ENCODE measurements at regions not wholly inside any gene's neighbourhood (a gene's known extent, or its start where the extent isn't known, plus 50 kb on each side); places are given as distances from the start of the nearest gene placed in this dataset.

- DNase-seq = no peak
Observed at GRCh38 chr7:84364708-84365107, 170.1 kb upstream of the SEMA3A start.

DNA sequence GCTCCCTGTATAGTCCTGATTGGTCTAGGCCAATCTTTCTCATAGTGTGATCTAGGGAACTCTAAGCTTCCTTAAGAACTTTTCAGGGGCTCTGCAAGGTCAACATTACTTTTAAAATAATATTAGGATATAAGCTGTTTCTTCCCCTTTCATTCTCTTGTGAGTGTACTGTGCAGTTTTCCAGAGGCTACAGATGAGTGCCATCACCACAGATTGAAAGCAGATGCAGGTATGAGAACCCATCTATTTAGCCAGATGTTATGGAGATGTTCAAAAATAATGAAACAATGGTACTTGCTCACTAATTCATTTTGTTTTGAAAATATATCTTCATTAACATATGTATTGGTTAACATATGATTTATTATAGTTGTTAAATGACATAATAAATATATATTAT, 169.2 kb upstream of the SEMA3A start:
- no peak for DNase-seq

DNA sequence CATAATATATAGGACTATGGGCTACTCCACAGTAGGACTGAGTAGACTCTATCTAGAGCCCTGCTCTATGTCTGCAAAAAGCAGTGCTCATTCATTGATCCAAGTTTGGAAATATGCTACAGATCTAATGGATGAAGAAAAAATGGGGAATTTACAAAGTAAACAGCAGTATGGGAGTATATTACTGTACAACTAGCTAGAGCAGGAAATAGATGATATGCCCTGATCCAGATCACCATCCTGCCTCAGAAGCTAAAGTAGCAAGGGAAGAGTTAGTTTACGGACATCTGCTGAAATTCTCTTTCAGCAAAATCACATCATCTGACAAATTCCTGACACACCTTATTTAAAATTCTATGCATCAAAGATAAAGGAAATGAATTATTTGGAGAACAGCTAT, 168.2 kb upstream of the SEMA3A start:
- no peak for DNase-seq

GRCh38 chr7:84362360-84362759, 167.8 kb upstream of the SEMA3A start:
- no peak for DNase-seq

DNA sequence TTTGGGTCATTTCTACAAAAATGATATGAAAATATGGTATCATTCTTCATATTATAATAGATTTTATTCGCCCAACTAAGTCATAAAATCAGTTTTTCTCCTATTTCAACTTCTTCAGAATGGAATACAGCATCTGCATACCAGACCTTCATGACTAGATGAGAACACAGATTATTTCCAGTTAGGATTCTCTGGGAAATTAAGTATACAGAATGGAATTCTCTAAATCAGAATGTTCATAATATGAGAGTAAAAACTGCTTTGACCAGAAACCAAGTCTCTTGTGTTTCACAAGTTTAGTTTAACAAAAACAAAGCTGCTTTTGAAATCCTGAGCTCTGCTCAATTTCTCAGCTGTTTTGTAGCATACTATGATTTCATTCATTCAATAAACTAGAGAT, 160.3 kb upstream of the SEMA3A start:
- DNase-seq = no peak

DNA sequence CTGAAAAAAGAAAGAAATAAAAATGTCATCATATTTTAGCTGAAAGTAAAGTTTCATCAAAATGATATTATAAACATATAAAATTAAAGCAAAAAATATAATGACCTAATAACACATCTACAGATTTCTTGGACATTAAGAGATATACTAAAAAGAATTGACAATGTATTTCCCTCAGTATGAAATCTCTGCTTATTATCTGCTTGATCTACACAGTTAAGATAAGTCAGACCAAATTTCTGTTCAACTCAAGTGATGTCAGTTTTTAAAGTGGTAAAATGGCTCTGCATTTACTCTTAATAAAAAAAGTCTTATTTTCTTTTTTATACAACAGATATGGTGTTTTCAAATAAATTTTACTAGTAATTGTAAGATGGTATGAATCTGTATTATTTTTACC, 159.4 kb upstream of the SEMA3A start:
- no peak for DNase-seq

DNA sequence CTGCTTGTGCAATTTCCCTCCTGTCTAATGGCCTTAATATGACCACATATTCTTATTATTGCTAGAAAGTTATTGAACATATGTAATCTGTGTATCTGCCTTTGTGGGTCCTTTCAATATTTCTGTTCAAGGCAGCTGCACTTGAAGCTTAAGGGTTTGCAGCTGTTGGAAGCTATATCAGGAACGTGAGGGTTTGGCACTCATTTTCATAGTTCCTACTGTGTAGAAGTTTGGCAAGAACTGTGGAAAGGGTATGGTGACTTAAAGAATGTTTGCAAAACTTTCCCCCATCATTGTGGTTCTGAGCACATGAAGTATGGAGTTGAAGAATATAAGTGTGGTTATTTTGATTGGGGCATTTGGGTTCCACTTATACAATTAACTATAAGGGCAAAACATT, 144.7 kb upstream of the SEMA3A start:
- no peak for DNase-seq

DNA sequence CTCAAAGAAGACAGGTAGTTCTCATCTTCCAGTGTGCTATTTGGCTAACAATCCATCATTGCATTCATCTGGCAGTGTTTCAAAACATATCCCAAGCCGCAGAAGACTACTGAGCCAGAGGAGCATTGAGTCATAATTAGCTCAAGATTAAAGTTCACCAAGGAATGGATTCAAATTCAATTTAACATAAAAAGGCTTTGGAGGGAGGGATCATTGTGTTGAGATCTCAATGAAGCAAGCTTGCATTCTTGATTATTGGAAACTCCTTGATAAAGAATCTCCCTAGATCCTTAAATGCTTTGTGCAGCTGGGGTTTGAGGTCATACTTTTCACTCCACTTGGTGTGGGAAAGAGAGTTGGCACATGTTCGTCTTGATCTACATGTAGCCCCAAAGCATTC, 142.8 kb upstream of the SEMA3A start:
- DNase-seq = no peak

- no peak for DNase-seq
Observed at GRCh38 chr7:84336766-84337165, 142.2 kb upstream of the SEMA3A start.

GRCh38 chr7:84336303-84336702, 141.7 kb upstream of the SEMA3A start:
- DNase-seq = no peak

DNA sequence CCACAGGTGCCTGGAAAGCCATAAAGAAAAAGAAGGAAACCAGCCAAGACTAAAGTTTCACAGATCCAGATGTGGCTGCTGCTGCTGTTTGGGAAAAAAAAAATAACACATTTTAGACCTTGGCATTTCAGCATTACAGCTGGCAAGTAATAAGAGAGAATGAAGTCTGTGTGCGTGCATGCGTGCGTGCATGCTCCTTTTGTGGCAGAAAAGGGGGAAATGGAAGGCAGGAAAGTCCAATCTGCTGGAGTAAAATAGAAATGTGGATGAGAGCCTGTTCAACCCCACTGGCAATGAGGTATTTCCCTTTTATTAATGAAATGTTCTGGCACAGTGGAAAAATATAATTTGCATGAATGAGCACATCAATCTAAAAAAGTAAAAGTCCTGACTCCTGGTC, 137.0 kb upstream of the SEMA3A start:
- no peak for DNase-seq

- no peak for DNase-seq
Observed at GRCh38 chr7:84328571-84328970, 134.0 kb upstream of the SEMA3A start.

GRCh38 chr7:84324136-84324630, 129.6 kb upstream of the SEMA3A start:
- DNase-seq = no peak

- no peak for DNase-seq
Observed at GRCh38 chr7:84317536-84317935, 122.9 kb upstream of the SEMA3A start.

DNA sequence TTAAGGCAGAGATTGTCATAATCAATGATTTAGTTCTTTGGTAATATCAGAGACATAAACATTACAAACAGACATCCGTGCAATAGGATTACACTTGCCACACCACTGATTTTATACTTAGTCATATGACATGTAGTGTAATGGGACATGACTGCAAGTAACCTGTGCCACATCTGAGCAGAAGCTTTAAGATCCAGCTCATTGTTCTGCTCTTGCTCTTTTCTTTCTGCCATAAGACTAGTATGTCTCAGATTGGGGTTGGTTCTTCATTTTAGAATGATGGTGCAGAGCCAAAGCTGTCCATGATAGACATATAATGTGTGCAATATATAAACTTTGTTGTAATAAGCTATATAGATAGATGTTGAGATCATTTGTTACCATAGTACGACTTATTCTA, 119.7 kb upstream of the SEMA3A start:
- no peak for DNase-seq

DNA sequence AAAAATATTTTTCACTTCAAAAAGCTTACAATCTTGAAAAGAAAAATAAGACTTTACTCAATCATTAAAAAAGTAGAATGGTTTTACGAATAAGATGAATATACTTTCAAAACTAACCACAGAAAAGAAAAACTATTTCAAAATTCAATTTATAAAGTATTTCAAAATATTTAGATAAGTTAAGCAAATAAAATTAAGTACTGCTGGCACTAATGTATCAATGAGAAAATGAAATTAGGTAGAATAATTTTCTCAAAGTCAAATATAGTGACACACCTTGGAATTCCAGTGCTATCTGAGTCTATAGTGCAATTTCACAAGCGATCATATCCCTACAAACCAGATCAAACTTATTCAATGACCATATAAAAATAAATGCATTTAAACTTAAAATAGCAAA, 109.8 kb upstream of the SEMA3A start:
- no peak for DNase-seq

DNA sequence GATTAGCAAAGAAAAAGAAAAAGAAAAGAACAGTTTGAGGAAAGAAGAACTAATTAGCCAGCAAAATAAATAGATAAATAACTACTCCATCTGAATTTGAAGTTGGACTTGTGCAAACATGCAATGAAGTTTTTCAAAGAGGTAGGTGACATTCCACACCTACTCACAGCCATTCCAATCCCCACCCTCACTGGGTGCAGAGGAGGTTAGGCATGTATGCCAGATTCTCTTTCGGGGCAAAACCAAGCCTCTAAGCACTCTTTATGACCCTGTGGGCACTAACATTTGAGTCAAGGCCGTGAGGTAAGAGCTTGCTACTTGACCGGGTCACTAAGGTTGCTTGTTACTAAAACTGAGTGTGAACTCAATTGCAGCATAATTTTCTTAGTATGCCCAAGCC, 108.4 kb upstream of the SEMA3A start:
- DNase-seq = no peak

GRCh38 chr7:84297616-84298015, 103.0 kb upstream of the SEMA3A start:
- no peak for DNase-seq

DNA sequence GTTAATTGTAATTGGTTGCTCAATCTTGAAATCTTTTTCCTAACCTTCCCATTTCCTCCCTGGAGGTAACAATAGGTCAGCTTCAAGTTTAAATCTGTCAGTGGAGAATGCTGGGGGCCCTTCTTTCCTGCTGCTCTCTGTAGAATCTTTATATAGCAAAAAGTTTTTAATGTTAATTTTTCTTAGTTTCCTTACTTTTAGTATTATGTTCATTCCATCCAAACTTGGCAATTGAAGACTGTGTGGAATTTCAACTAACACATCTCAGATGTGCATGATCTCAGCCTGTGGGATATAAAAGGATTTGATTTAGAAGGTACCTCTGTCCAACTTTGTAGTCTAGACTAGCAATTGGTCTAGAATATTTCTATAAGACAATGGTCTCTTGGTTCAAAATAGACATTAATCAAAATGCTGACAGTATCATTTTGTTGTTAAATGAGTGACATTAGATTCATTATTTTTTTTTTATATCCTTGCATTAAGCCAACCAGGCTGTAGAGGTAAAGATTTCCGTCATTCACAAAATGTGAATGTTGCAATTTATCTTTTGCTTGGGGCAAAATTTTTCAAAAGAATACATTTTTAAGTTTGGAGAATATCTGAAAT, 100.4 kb upstream of the SEMA3A start:
- no peak for DNase-seq

GRCh38 chr7:84294391-84294790, 99.8 kb upstream of the SEMA3A start:
- DNase-seq = no peak

DNA sequence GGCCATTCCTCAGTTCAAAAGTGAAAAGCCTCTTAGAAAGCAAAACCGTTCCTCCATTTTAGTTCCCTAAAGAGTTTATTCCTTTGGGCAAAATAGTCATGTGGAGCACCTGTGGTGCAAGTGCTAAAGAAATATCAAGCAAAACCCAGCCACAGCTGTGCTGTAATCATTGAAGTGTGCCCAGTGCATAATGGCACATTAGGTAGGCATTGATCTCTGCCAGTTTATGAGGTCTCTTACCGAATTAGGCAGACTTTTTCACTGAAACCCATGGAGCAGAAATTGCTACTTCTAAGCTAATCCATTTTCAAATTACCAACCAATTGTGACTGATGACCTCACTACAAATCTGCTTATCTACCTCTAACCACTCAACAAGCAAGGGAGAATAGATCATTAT, 97.2 kb upstream of the SEMA3A start:
- DNase-seq = no peak

- DNase-seq = no peak
Observed at GRCh38 chr7:84283798-84284197, 89.2 kb upstream of the SEMA3A start.

DNA sequence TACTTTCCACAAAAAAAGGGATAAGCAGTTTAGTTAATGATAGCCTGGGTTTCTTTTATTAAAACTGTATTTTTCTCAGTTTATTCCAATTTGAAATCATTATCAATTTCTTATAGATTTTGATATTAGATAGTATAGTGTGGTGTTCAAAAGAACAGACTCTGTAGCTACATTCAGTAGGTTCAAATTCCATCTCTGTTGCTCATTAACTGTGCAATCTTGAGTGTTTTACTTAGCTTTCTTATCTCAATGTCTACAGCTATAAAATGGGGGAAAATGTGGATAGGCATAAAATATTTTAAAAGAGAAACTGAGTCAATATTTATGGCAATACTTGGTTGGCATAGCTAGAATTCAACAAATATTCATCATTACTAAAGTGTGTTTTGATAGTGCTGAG, 86.9 kb upstream of the SEMA3A start:
- DNase-seq = no peak

- no peak for DNase-seq
Observed at GRCh38 chr7:84277628-84278224, 83.1 kb upstream of the SEMA3A start.

DNA sequence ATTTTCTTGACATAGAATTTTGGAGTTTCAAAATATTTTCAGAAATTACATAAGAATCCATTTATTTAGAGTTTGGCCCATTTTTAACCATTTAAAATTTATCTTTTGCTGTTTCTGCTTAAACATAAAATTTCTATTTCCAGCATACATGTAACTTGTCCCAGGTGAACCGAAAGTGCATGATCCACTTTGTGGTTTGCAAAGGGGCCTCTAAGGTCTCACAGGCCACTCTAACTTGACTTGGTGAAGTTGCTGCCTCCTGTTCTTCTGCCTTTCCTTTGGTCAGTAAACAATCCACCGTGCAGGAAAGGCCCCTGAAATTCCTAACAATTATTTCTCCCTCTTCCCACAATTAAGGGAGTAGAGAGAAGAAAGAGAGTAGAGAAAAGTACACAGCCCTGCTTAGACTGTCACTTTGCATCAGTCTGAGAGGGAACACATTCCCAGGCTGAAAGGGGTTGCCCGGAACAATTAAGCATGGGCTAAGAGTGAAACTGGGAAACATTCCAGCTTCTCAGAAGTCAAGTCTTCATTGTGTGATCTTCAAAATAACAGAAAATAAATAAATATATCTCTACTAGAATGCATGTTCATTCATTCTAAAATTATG, 79.5 kb upstream of the SEMA3A start:
- no peak for DNase-seq

Measured in hematopoietic multipotent progenitor cell treated with erythropoietin and hydrocortisone succinate and interleukin-3 and kit ligand, for 6 days (in vitro differentiated cells).